ENCODE measurements at regions not wholly inside any gene's neighbourhood (a gene's known extent, or its start where the extent isn't known, plus 50 kb on each side); places are given as distances from the start of the nearest gene placed in this dataset.
"Not testable (repeated sequence)": the region's sequence is repeated elsewhere in the genome, so short reads cannot be mapped to it uniquely, and the experiment has no call there.

GRCh38 chr6:80504882-80505281 lies 398.4 kb downstream of the BCKDHB start:
- H3K4me3 ChIP-seq (ENCODE audit: low read depth, low read length) = no peak overlapping the region
- TF ChIP-seq CTCF (IDR thresholded peaks at IDR 0.05; ENCODE audit: low read depth, low read length, missing control alignments) = no peak
- in situ Hi-C loops (cut with HindIII; ENCODE audit: low sequenced_read_pairs) = no loop called here
- DNase-seq (ENCODE audit: low read depth) = no peak

GRCh38 chr6:80503660-80504059 lies 397.2 kb downstream of the BCKDHB start:
- DNase-seq (ENCODE audit: low read depth) = no peak
- H3K4me3 ChIP-seq (ENCODE audit: low read depth, low read length) = no peak overlapping the region
- no peak for TF ChIP-seq CTCF (IDR thresholded peaks at IDR 0.05; ENCODE audit: low read depth, low read length, missing control alignments)
- in situ Hi-C loops (cut with HindIII; ENCODE audit: low sequenced_read_pairs) = no loop called here

- no peak for DNase-seq (ENCODE audit: low read depth)
- in situ Hi-C loops (cut with HindIII; ENCODE audit: low sequenced_read_pairs) = no loop called here
- no peak overlapping the region for H3K4me3 ChIP-seq (ENCODE audit: low read depth, low read length)
- no peak for TF ChIP-seq CTCF (IDR thresholded peaks at IDR 0.05; ENCODE audit: low read depth, low read length, missing control alignments)
Measured at GRCh38 chr6:80502871-80503270, 396.4 kb downstream of the BCKDHB start.

GRCh38 chr6:80501636-80502035 lies 395.2 kb downstream of the BCKDHB start:
- in situ Hi-C loops (cut with HindIII; ENCODE audit: low sequenced_read_pairs) = no loop called here
- DNase-seq (ENCODE audit: low read depth) = no peak
- no peak for TF ChIP-seq CTCF (IDR thresholded peaks at IDR 0.05; ENCODE audit: low read depth, low read length, missing control alignments)
- H3K4me3 ChIP-seq (ENCODE audit: low read depth, low read length) = no peak overlapping the region

GRCh38 chr6:80497696-80498486 lies 391.4 kb downstream of the BCKDHB start:
- in situ Hi-C loops (cut with HindIII; ENCODE audit: low sequenced_read_pairs); DNase-seq (ENCODE audit: low read depth); H3K4me3 ChIP-seq (ENCODE audit: low read depth, low read length): not testable (repeated sequence)

- H3K4me3 ChIP-seq (ENCODE audit: low read depth, low read length) = no peak overlapping the region
- in situ Hi-C loops (cut with HindIII; ENCODE audit: low sequenced_read_pairs) = no loop called here
- no peak for TF ChIP-seq CTCF (IDR thresholded peaks at IDR 0.05; ENCODE audit: low read depth, low read length, missing control alignments)
- no peak for DNase-seq (ENCODE audit: low read depth)
Measured at GRCh38 chr6:80489911-80490635, 383.6 kb downstream of the BCKDHB start.

GRCh38 chr6:80488190-80488589 lies 381.7 kb downstream of the BCKDHB start:
- in situ Hi-C loops (cut with HindIII; ENCODE audit: low sequenced_read_pairs) = no loop called here
- DNase-seq (ENCODE audit: low read depth) = no peak
- no peak overlapping the region for H3K4me3 ChIP-seq (ENCODE audit: low read depth, low read length)
- no peak for TF ChIP-seq CTCF (IDR thresholded peaks at IDR 0.05; ENCODE audit: low read depth, low read length, missing control alignments)

- DNase-seq (ENCODE audit: low read depth); H3K4me3 ChIP-seq (ENCODE audit: low read depth, low read length); in situ Hi-C loops (cut with HindIII; ENCODE audit: low sequenced_read_pairs): not testable (repeated sequence)
Measured at GRCh38 chr6:80485494-80485893, 379.0 kb downstream of the BCKDHB start.
